Kidney tubule cell (primary cell): ENCODE measurements at regions not wholly inside any gene's neighbourhood (a gene's known extent, or its start where the extent isn't known, plus 50 kb on each side); places are given as distances from the start of the nearest gene placed in this dataset.
"Not testable (repeated sequence)": the region's sequence is repeated elsewhere in the genome, so short reads cannot be mapped to it uniquely, and the experiment has no call there.

ENCODE experiments used
- DNase-seq: peaks from one replicate; pipeline ENCODE4 v3.0.0-alpha.2; 2018; ENCODE audit warnings: low spot score

GRCh38 chr7:92973293-92973731 is 136.9 kb upstream of the CDK6 start:
- no peak for DNase-seq

- no peak for DNase-seq
Observed at GRCh38 chr7:92972441-92972840, 136.1 kb upstream of the CDK6 start.

- DNase-seq, result no peak
Observed at GRCh38 chr7:92969061-92969460, 132.7 kb upstream of the CDK6 start.

GRCh38 chr7:92968502-92968901 is 132.1 kb upstream of the CDK6 start:
- DNase-seq, result no peak

GRCh38 chr7:92967238-92967637 is 130.9 kb upstream of the CDK6 start:
- DNase-seq, result no peak

DNA sequence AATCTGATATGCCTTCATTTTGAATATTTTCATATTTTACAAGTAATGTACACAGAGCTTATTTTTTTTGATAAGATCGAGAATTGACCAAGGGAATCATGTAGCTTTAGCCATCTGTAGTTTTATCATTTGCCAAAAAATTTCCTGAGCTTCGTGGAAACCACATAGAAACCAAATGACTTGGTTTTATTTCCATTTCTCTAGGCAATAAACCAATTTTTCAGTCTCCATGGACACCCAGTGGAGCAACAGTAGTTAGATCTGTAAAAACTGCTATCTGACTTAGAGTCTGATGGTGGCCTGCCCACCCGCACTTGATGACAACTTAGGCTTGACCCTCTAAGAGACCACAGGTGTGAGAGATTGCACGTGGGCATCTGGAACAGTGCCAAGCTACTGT is 127.8 kb upstream of the CDK6 start:
- no peak for DNase-seq

DNA sequence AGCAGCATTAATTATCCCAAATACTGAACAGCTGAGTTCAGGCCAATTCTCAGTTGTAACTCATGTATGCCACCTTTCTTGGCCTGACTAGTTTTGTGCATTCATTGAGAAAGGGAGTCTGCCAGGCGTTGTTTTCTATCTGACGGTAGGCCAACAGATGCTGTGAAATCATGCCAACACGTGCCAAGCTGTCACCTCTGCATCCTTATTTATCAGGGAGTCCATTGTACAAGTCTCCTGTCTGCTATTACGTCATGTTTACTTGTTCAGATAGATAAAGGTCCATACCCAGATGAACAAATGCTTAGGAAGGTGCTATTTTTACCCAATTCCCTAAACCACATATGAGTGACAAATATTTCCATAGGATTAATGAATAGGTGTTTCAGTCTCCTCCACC is 127.2 kb upstream of the CDK6 start:
- DNase-seq, result no peak

DNA sequence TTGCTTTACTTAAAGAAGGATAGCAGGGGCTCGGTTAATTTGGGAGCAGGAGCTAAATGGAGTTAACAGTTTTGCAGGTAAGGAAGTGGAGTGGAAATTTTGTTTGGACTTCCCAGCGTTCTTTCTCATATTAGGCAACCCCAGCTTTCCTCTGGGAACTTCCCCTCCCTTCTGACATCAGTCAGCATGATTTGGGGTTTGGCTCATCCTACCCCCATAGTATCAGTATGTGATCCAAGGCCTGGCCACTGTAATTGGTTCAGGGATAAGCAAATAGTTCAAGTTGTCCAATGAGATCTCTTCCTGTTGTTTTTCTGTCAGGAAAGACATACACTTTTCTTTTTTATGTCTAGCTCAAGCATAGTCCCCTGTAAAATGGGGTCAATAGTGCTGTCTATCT is 125.6 kb upstream of the CDK6 start:
- no peak for DNase-seq

- no peak for DNase-seq
Observed at GRCh38 chr7:92956575-92956974, 120.2 kb upstream of the CDK6 start.

DNA sequence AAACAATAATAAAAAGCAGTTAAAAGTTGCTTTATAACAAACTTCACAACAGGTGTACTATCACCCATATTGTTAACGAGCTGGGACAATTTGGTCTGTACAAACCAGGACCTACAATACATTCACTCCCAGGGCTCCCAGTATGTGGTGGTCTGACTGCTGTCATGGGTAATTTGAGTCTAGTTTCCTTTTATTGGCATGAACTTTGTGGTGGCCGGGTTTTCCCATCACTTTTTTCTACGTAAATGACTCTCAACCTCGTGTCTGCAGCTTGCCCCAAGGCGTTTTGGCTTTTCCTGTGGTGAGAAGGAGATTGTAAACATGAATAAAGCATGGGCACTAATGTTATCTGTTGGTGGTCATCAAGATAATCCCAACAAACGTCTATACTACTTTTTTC is 118.7 kb upstream of the CDK6 start:
- no peak for DNase-seq

- no peak for DNase-seq
Observed at GRCh38 chr7:92953657-92954056, 117.3 kb upstream of the CDK6 start.

GRCh38 chr7:92949748-92950147 is 113.4 kb upstream of the CDK6 start:
- no peak for DNase-seq

GRCh38 chr7:92945840-92946239 is 109.5 kb upstream of the CDK6 start:
- DNase-seq, result no peak

DNA sequence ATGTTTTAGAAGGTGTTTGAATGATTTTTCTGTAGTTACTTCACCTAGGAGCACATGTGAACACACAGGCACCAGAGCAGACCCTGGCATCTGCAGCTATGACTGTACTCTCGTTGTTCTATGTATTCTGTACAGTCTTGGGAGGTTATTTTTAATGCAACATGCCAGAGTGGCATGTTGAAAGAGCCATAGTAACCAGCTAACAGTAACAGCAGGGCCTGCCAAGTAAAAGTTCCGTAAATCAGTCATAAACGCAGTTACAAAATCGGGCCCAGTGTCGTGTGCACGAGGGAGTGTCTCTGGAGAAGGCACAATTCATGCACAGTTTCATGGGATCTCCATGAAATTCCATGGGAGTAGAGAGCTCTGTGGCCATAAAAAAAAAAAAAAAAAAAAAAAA is 108.3 kb upstream of the CDK6 start:
- DNase-seq, result no peak

DNA sequence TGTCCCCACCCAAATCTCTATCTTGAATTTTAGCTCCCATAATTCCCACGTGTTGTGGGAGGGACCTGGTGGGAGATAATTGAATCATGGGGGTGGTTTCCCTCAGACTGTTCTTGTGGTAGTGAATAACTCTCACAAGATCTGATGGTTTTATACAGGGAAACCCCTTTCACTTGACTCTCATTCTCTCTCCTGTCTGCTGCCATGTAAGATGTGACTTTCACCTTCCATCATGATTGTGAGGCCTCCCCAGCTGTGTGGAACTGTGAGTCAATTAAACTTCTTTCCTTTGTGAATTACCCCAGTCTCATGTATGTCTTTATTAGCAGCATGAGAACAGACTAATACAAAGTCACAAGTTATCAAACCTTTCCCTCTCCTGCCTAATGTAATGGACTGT is 106.3 kb upstream of the CDK6 start:
- not testable (repeated sequence) for DNase-seq

DNA sequence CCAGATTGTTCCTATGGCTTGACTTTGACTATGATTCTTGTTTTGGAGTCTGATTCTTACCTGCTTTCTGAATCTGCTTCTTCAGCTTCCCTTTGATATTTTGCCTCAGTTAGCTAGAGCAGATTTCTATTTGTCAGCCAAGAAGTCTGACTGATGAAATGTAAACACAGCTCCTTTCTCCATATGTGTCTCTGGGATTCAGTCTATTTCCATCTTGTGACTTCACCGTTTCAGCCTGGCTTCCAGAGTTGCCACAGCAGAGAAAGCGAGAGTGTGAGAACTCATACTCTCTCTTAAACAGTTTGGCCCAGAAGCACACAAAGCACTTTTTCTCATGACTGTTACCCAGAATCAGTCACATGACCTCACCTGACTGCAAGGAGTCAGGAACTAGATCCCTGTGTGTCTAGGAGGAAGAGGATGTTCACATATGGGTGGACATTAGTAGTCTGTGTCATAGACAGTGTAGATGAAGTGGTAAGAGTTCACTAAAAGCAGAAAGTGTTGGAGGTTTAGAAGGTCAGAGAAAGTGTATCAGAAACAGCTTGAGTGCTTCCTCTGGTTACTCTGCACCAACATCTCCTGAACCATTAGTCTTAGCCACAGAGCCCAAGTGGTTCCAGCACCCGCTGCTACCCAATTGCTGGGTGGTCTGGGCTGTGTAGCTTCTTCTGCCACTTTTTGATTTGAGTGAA is 103.4 kb upstream of the CDK6 start:
- no peak for DNase-seq

GRCh38 chr7:92934096-92934495 is 97.7 kb upstream of the CDK6 start:
- no peak for DNase-seq

DNA sequence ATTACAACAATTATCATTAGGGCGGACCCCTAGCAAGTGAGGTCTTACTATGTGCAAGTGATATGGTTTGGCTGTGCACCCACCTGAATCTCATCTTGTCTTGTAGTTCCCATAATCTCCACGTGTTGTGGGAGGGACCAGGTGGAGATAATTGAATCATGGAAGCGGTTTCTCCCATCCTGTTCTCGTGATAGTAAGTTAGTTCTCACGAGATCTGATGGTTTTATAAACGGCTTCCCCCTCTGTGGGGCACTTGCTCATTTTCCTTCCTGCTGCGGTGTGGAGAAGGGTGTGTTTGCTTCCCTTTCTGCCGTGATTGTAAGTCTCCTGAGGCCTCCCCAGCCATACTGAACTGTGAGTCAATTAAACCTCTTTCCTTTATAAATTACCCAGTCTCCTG is 96.1 kb upstream of the CDK6 start:
- DNase-seq, result no peak

- DNase-seq, result no peak
Observed at GRCh38 chr7:92930404-92930803, 94.0 kb upstream of the CDK6 start.

DNA sequence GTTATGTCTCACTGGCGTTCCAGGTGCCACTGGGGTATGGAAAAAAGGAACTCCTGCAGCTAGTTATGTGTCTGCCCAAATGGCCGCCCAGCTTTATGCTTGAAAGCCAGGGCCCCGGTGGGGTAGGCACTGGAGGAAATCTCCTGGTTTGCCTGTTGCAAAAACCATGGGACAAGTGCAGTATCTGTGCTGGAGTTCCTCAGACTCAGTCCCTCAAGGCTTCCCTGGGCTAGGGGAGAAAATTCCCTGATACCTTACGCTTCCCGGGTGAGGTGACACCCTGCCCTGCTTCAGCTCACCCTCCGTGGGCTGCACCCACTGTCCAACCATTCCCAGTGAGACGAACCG is 90.3 kb upstream of the CDK6 start:
- DNase-seq, result no peak

DNA sequence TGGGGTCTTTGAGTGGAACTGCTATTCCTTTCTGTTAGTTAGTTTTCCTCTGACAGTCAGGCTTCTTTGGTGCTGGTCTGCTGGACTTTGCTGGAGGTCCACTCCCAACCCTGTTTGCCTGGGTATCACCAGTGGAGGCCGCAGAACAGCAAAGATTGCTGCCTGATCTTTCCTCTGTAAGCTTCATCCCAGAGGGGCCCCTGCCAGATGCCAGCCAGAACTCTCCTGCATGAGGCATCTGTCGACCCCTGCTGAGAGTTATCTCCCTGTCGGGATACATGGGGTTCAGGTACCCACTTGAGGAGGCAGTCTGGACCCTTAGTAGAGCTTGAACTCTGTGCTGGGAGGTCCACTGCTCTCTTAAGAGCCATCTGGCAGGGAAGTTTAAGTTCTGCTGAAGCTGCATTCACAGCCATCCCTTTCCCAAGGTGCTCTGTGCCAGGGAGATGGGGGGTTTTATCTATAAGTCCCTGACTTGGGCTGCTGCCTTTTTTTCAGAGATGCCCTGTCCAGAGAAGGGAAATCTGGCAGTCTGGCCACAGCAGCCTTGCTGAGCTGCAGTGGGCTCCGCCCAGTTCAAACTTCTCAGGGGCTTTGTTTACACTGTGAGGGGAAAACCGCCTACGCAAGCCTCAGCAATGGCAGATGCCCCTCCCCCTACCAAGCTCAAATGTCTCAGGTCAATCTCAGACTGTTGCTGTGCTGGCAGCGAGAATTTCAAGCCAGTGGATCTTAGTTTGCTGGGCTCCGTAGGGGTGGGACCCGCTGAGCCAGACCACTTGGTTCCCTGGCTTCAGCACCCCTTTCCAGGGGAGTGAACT is 89.7 kb upstream of the CDK6 start:
- DNase-seq, result no peak

GRCh38 chr7:92924800-92925199 is 88.4 kb upstream of the CDK6 start:
- DNase-seq, result no peak

- no peak for DNase-seq
Observed at GRCh38 chr7:92917230-92917629, 80.9 kb upstream of the CDK6 start.

DNA sequence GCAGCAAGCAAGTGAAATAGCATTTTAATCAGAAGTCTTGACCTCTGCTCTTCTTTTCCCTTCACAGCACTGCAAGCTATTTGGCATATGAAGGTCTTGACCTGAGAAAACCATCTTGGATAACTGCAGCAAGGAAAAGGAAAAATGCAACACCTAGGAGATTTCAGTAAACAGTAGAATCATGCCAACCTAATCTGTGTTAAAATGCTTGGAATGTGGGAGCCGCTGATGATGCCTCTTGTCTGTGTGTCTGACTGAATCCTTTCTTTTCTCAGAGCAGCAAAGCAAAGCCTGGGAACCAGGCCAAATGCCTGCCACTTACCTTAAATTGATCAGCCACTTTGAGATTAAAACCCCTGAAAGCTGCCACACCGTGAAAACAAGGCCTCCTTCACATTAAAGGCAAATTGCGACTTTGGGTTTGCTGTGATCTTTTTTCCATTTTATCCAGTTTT is 80.4 kb upstream of the CDK6 start:
- DNase-seq, result peak; percentile 90
